IMR-90 (cell line): ENCODE measurements at regions not wholly inside any gene's neighbourhood (a gene's known extent, or its start where the extent isn't known, plus 50 kb on each side); places are given as distances from the start of the nearest gene placed in this dataset.

Source experiments
- ATAC-seq: fragments of 200-7000 bp; cut with Tn5 transposase; 2 replicates; pipeline ENCODE4 v1.9.1; 2020; ENCODE audit warnings: low read depth, mild to moderate bottlenecking, moderate library complexity
- BruUV-seq: library from RNA; stranded (reverse); fragments of 400-500 nt; replicated peaks from 2 replicates; lab custom pipeline; 2021; lab: Mats Ljungman, UMichigan
- CTCF ChIA-PET: fragments of 300-600 bp; formaldehyde crosslinking; extraction: SDS; loops from one replicate; lab custom pipeline; 2021; ENCODE audit warnings: antibody characterized with exemption; lab: Yijun Ruan, JAX
- POLR2A ChIA-PET: fragments of 300-600 bp; sonication (Branson Sonifier 250); formaldehyde crosslinking; loops from one replicate; lab custom pipeline; 2022; ENCODE audit warnings: antibody characterized with exemption; ENCODE audit not compliant: unreplicated experiment; lab: Charles Lee
- DNase-seq: peaks from one replicate; pipeline ENCODE4 v3.0.0; 2013
- H2AFZ ChIP-seq: replicated peaks from 2 replicates; pipeline ENCODE3; 2013; ENCODE audit warnings: low read length, mild to moderate bottlenecking; ENCODE audit not compliant: poor library complexity
- H2AK5ac ChIP-seq: 2 replicates; pipeline ENCODE4 v1.6.1; 2013; ENCODE audit warnings: low read depth, low read length, inconsistent platforms
- H2AK9ac ChIP-seq: replicated peaks from 2 replicates; pipeline ENCODE3; 2013; ENCODE audit warnings: mild to moderate bottlenecking, low read depth, low read length, moderate library complexity; ENCODE audit not compliant: poor library complexity
- H2BK120ac ChIP-seq: 2 replicates; pipeline ENCODE4 v1.6.1; 2013; ENCODE audit warnings: low read depth, low read length, inconsistent platforms
- H2BK15ac ChIP-seq: 3 replicates; pipeline ENCODE4 v1.6.1; 2013; ENCODE audit warnings: low read depth, low read length, inconsistent platforms
- H2BK20ac ChIP-seq: 2 replicates; pipeline ENCODE4 v1.6.1; 2013; ENCODE audit warnings: low read depth, mild to moderate bottlenecking, inconsistent platforms, low read length, moderate library complexity
- H2BK5ac ChIP-seq: 2 replicates; pipeline ENCODE4 v1.6.1; 2013; ENCODE audit warnings: mild to moderate bottlenecking, low read depth, low read length, inconsistent platforms; ENCODE audit not compliant: poor library complexity, severe bottlenecking
- H3K14ac ChIP-seq: replicated peaks from 2 replicates; pipeline ENCODE4 v1.6.1; 2013; ENCODE audit warnings: low read depth, low read length, inconsistent platforms
- H3K18ac ChIP-seq: 2 replicates; pipeline ENCODE4 v1.6.1; 2013; ENCODE audit warnings: low read depth, low read length, control low read depth
- H3K23ac ChIP-seq: 2 replicates; pipeline ENCODE4 v1.6.1; 2013; ENCODE audit warnings: low read depth, low read length, inconsistent platforms
- H3K27ac ChIP-seq: 2 replicates; pipeline ENCODE4 v1.5.1; 2013; ENCODE audit warnings: mild to moderate bottlenecking, control low read depth, low read length; ENCODE audit not compliant: insufficient read depth
- H3K27me3 ChIP-seq: 2 replicates; pipeline ENCODE4 v1.6.1; 2013; ENCODE audit warnings: low read length; ENCODE audit not compliant: control insufficient read depth, insufficient read depth
- H3K36me3 ChIP-seq: 2 replicates; pipeline ENCODE4 v1.6.1; 2013; ENCODE audit warnings: low read length, mixed read lengths; ENCODE audit not compliant: control insufficient read depth, insufficient read depth
- H3K4ac ChIP-seq: 2 replicates; pipeline ENCODE4 v1.6.1; 2013; ENCODE audit warnings: low read depth, low read length, inconsistent platforms
- H3K4me1 ChIP-seq: 2 replicates; pipeline ENCODE4 v1.6.1; 2013; ENCODE audit warnings: low read length, mixed read lengths; ENCODE audit not compliant: control insufficient read depth, insufficient read depth
- H3K4me2 ChIP-seq: 2 replicates; pipeline ENCODE4 v1.6.1; 2013; ENCODE audit warnings: low read depth, mild to moderate bottlenecking, control low read depth, low read length, moderate library complexity
- H3K4me3 ChIP-seq: 2 replicates; pipeline ENCODE4 v1.5.1; 2013; ENCODE audit warnings: low read depth, mild to moderate bottlenecking, control low read depth, low read length, moderate library complexity; ENCODE audit not compliant: insufficient read depth
- H3K56ac ChIP-seq: 2 replicates; pipeline ENCODE4 v1.6.1; 2013; ENCODE audit warnings: low read length, inconsistent platforms; ENCODE audit not compliant: insufficient read depth; ENCODE audit errors: extremely low read depth
- H3K79me1 ChIP-seq, 2 experiments: 2 replicates each; pipeline ENCODE4 v1.6.1; 2013; ENCODE audit warnings: low read length in 2 of 2, inconsistent platforms in 1 of 2, low read depth in 1 of 2
- H3K9ac ChIP-seq: 2 replicates; pipeline ENCODE4 v1.6.1; 2013; ENCODE audit warnings: low read depth, low read length, control low read depth
- H3K9me1 ChIP-seq: 2 replicates; pipeline ENCODE4 v1.6.1; 2013; ENCODE audit warnings: low read length, inconsistent platforms; ENCODE audit not compliant: insufficient read depth
- H3K9me3 ChIP-seq: 2 replicates; pipeline ENCODE4 v1.6.1; 2013; ENCODE audit warnings: low read length; ENCODE audit not compliant: control insufficient read depth, insufficient read depth
- H4K20me1 ChIP-seq: 2 replicates; pipeline ENCODE4 v1.6.1; 2013; ENCODE audit warnings: low read length, inconsistent platforms; ENCODE audit not compliant: insufficient read depth
- H4K5ac ChIP-seq: 2 replicates; pipeline ENCODE4 v1.6.1; 2013; ENCODE audit warnings: mild to moderate bottlenecking, low read depth, low read length, control low read depth
- H4K8ac ChIP-seq, 2 experiments: 2 replicates each; pipeline ENCODE4 v1.6.1; 2013; ENCODE audit warnings: low read depth in 2 of 2, low read length in 2 of 2, control low read depth in 1 of 2, inconsistent platforms in 1 of 2
- H4K91ac ChIP-seq: 2 replicates; pipeline ENCODE4 v1.6.1; 2013; ENCODE audit warnings: low read depth, low read length, inconsistent platforms; ENCODE audit not compliant: insufficient read depth
- BHLHE40 ChIP-seq: fragments of 150-350 bp; IDR thresholded peaks from 2 replicates; pipeline ENCODE4 v1.6.1; 2016; ENCODE audit warnings: mild to moderate bottlenecking, low read depth, low read length
- CEBPB ChIP-seq: IDR thresholded peaks from 2 replicates; pipeline ENCODE4 v1.6.1; 2012; ENCODE audit warnings: low read depth, low read length, improper control_type of control experiment
- CHD1 ChIP-seq: IDR thresholded peaks from 2 replicates; pipeline ENCODE4 v1.6.1; 2012; ENCODE audit warnings: low read depth, low read length, improper control_type of control experiment
- CTCF ChIP-seq: conservative IDR thresholded peaks from 2 replicates; pipeline ENCODE4 v1.5.1; 2012; ENCODE audit warnings: mild to moderate bottlenecking, low read depth, low read length, improper control_type of control experiment
- ELK1 ChIP-seq: fragments of 150-350 bp; IDR thresholded peaks from 2 replicates; pipeline ENCODE4 v1.6.1; 2016; ENCODE audit warnings: low read depth, mild to moderate bottlenecking, low read length, moderate library complexity, borderline replicate concordance
- FOS ChIP-seq: fragments of 150-350 bp; IDR thresholded peaks from 2 replicates; pipeline ENCODE4 v1.6.1; 2016; ENCODE audit warnings: low read depth, low read length
- MAFK ChIP-seq: IDR thresholded peaks from 2 replicates; pipeline ENCODE4 v1.6.1; 2012; ENCODE audit warnings: low read depth, low read length, improper control_type of control experiment
- MXI1 ChIP-seq: IDR thresholded peaks from 2 replicates; pipeline ENCODE4 v1.6.1; 2012; ENCODE audit warnings: low read depth, mild to moderate bottlenecking, low read length, moderate library complexity, borderline replicate concordance
- NFE2L2 ChIP-seq: fragments of 150-350 bp; IDR thresholded peaks from 2 replicates; pipeline ENCODE4 v1.6.1; 2016; ENCODE audit warnings: low read depth, mild to moderate bottlenecking, low read length
- POLR2A ChIP-seq: IDR thresholded peaks from 2 replicates; pipeline ENCODE4 v1.6.1; 2012; ENCODE audit warnings: mild to moderate bottlenecking, low read depth, low read length
- RAD21 ChIP-seq: IDR thresholded peaks from 2 replicates; pipeline ENCODE4 v1.6.1; 2012; ENCODE audit warnings: low read length, improper control_type of control experiment
- RFX5 ChIP-seq: IDR thresholded peaks from 2 replicates; pipeline ENCODE4 v1.8.0; 2012; ENCODE audit warnings: low read depth, mild to moderate bottlenecking, low read length, moderate library complexity
- dilution Hi-C: fragments of 300-500 bp; cut with HindIII; formaldehyde crosslinking; loops from one replicate; pipeline ENCODE4 v1.14.3; 2018; ENCODE audit warnings: low sequenced_read_pairs; ENCODE audit not compliant: unreplicated experiment
- in situ Hi-C: fragments of 300-500 bp; cut with MboI; formaldehyde crosslinking; loops from 3 replicates; pipeline ENCODE4 v1.14.3; 2019; ENCODE audit warnings: low sequenced_read_pairs, inconsistent platforms, mixed read lengths
- intact Hi-C: fragments of 100-400 bp; cut with micrococcal nuclease; formaldehyde crosslinking; loops from 2 replicates; pipeline ENCODE4 v1.10.0; 2022

GRCh38 chr5:68968429-68968828 is 125.4 kb upstream of the SLC30A5 start:
- no peak overlapping the region for H2BK120ac ChIP-seq
- no peak overlapping the region for H2AK9ac ChIP-seq
- no peak overlapping the region for H3K4me3 ChIP-seq
- ChIA-PET POLR2A (interaction anchor here (0.6 kb wide), 1 partner anchor 519 kb away, joined by 3 read pairs; no protein-coding TSS in a partner anchor), CTCF (no interaction called here)
- no peaks in the 10 kb centered on the region for H3K9me3 ChIP-seq
- no peak overlapping the region for H3K9ac ChIP-seq
- H2BK20ac ChIP-seq = no peak overlapping the region
- H3K27ac ChIP-seq = no peak overlapping the region
- H4K5ac ChIP-seq = no peak overlapping the region
- H3K4ac ChIP-seq = no peak overlapping the region
- ATAC-seq (no peak), DNase-seq (no peak)
- no peaks in the 10 kb centered on the region for H3K9me1 ChIP-seq
- no peak overlapping the region for H4K8ac ChIP-seq
- no peaks in the 10 kb centered on the region for H3K4me1 ChIP-seq
- H3K56ac ChIP-seq = no peak overlapping the region
- H3K4me2 ChIP-seq = no peak overlapping the region
- no TSS peak for BruUV-seq
- no peak overlapping the region for H2BK5ac ChIP-seq
- H2AK5ac ChIP-seq = no peak overlapping the region
- H3K14ac ChIP-seq = no peak overlapping the region
- in situ Hi-C loops (no loop called here), intact Hi-C loops (no loop called here), dilution Hi-C loops (no loop called here)
- no peaks in the 10 kb centered on the region for H3K79me1 ChIP-seq
- H3K18ac ChIP-seq = no peak overlapping the region
- H4K91ac ChIP-seq = no peak overlapping the region
- no peak overlapping the region for H3K23ac ChIP-seq
- H2BK15ac ChIP-seq = no peak overlapping the region
- H4K20me1 ChIP-seq = no peaks in the 10 kb centered on the region
- H3K27me3 ChIP-seq = peaks cover 2% of the 10 kb centered on the region
- TF ChIP-seq FOS (no peak), CTCF (no peak), CEBPB (no peak), NFE2L2 (no peak), BHLHE40 (no peak), MAFK (no peak), RAD21 (no peak), RFX5 (no peak), ELK1 (no peak), POLR2A (no peak), CHD1 (no peak), MXI1 (no peak)
- H2AFZ ChIP-seq = no peak overlapping the region
- no peaks in the 10 kb centered on the region for H3K36me3 ChIP-seq
